ENCODE measurements at regions not wholly inside any gene's neighbourhood (a gene's known extent, or its start where the extent isn't known, plus 50 kb on each side); places are given as distances from the start of the nearest gene placed in this dataset.

DNA sequence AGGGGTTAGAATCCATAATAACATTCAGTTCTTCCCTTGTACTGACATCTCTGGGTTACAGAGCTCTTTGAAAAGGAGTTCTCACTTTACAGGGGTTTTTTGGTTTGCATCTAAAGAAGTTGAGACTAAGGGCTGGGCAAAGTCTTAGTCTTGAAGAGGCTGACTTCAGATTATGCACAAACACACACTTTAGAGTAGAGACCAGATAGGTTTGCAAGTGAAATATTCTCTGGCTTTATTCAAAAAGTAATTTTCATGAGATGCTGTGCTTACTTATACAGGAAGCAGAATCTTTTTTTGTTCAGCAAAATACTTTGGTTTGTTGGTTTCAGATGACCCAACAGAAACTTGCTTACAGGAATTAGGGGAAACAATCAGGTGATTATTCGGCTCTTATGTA lies 410.9 kb upstream of the LRRTM1 start:
- TF ChIP-seq EZH2 (IDR thresholded peaks at IDR 0.05; ENCODE audit: insufficient read depth, poor library complexity, severe bottlenecking) (no peak), EZH2phosphoT487 (IDR thresholded peaks at IDR 0.05; ENCODE audit: insufficient read depth, low read depth) (no peak)

Data from GM23248 (cell line).